ENCODE measurements at regions not wholly inside any gene's neighbourhood (a gene's known extent, or its start where the extent isn't known, plus 50 kb on each side); places are given as distances from the start of the nearest gene placed in this dataset.

GRCh38 chr2:128573116-128573515 lies 254.4 kb upstream of the HS6ST1 start:
- no peaks in the 10 kb centered on the region for H3K79me2 ChIP-seq (ENCODE audit: insufficient read depth, low read length)
- peaks cover 2 to 17% of the 10 kb centered on the region in 2 experiments; a peak in 3 of 5 replicates for H3K27me3 ChIP-seq (ENCODE audit: control insufficient read depth in 1 of 2, insufficient read depth in 2 of 2, low read length in 2 of 2)
- H3K4me2 ChIP-seq (ENCODE audit: low read depth, low read length) = no peak overlapping the region
- CTCF ChIA-PET (ENCODE audit: low intra/inter-chr PET ratio, low total read pairs) = no interaction called here
- H2AFZ ChIP-seq (ENCODE audit: low read length) = no peak overlapping the region
- H3K4me3 ChIP-seq (replicated peaks in 1 of 3; ENCODE audit: insufficient read depth in 1 of 3, low read depth in 2 of 3, low read length in 3 of 3) = no peak overlapping the region
- ATAC-seq = no peak
- BruUV-seq (replicated peaks) = no TSS peak
- 41% methylated on average over 7 of the region's 7 CpGs for WGBS (ENCODE audit: low lambda C conversion rate)
- no peak overlapping the region for H3K9ac ChIP-seq (ENCODE audit: insufficient read depth, low read depth, low read length)
- in situ Hi-C loops (cut with HindIII; ENCODE audit: extremely low pct_ligation_motif_present, low pct_unique_long_range_greater_than_20kb) = no loop called here
- TF ChIP-seq PLRG1 (conservative IDR thresholded peaks at IDR 0.05) (no peak), ZNF124 (CRISPR knock-in tag; IDR thresholded peaks at IDR 0.05) (no peak), ZNF543 (CRISPR knock-in tag; IDR thresholded peaks at IDR 0.05) (no peak), GABPA (IDR thresholded peaks at IDR 0.05; ENCODE audit: low read depth, low read length) (no peak), GABPA (CRISPR knock-in tag; IDR thresholded peaks at IDR 0.05; ENCODE audit: low read depth) (no peak), RARG (CRISPR knock-in tag; IDR thresholded peaks at IDR 0.05; ENCODE audit: low read depth) (no peak), FIP1L1 (IDR thresholded peaks at IDR 0.05; ENCODE audit: borderline replicate concordance, insufficient read depth, low read depth, low read length) (no peak)
- no peaks in the 10 kb centered on the region for H4K20me1 ChIP-seq (ENCODE audit: insufficient read depth, low read length)
- POLR2A ChIA-PET = no interaction called here
- H3K27ac ChIP-seq (ENCODE audit: extremely low read length, insufficient read depth, low read length) = no peak overlapping the region
- no peak for DNase-seq (ENCODE audit: low spot score)
- intact Hi-C loops (cut with micrococcal nuclease; ENCODE audit: unreplicated experiment) = no loop called here
- no peak for FAIRE-seq
- no peaks in the 10 kb centered on the region for H3K4me1 ChIP-seq (ENCODE audit: insufficient read depth, low read length)
- H3K36me3 ChIP-seq (replicated peaks in 1 of 2; ENCODE audit: control insufficient read depth in 1 of 2, insufficient read depth in 2 of 2, low read length in 2 of 2) = no peaks in the 10 kb centered on the region
- H3K9me3 ChIP-seq (ENCODE audit: low read length) = no peaks in the 10 kb centered on the region

- H3K4me2 ChIP-seq (ENCODE audit: low read depth, low read length) = no peak overlapping the region
- H3K9ac ChIP-seq (ENCODE audit: insufficient read depth, low read depth, low read length) = no peak overlapping the region
- H3K27me3 ChIP-seq (ENCODE audit: control insufficient read depth in 1 of 2, insufficient read depth in 2 of 2, low read length in 2 of 2) = peaks cover 2 to 16% of the 10 kb centered on the region in 2 experiments; a peak in 3 of 5 replicates
- ATAC-seq (no peak), DNase-seq (ENCODE audit: low spot score) (no peak), FAIRE-seq (no peak)
- 18% methylated on average over 4 of the region's 4 CpGs for WGBS (ENCODE audit: low lambda C conversion rate)
- no peak overlapping the region for H2AFZ ChIP-seq (ENCODE audit: low read length)
- intact Hi-C loops (cut with micrococcal nuclease; ENCODE audit: unreplicated experiment) = no loop called here
- H3K9me3 ChIP-seq (ENCODE audit: low read length) = no peaks in the 10 kb centered on the region
- ChIA-PET CTCF (ENCODE audit: low intra/inter-chr PET ratio, low total read pairs) (no interaction called here), POLR2A (no interaction called here)
- peaks cover 4% of the 10 kb centered on the region; the same call in 1 of the 2 replicates for H3K4me1 ChIP-seq (ENCODE audit: insufficient read depth, low read length)
- no peak overlapping the region for H3K27ac ChIP-seq (ENCODE audit: extremely low read length, insufficient read depth, low read length)
- no TSS peak for BruUV-seq (replicated peaks)
- H3K79me2 ChIP-seq (ENCODE audit: insufficient read depth, low read length) = no peaks in the 10 kb centered on the region
- no peaks in the 10 kb centered on the region for H4K20me1 ChIP-seq (ENCODE audit: insufficient read depth, low read length)
- in situ Hi-C loops (cut with HindIII; ENCODE audit: extremely low pct_ligation_motif_present, low pct_unique_long_range_greater_than_20kb) = no loop called here
- no peak overlapping the region for H3K4me3 ChIP-seq (replicated peaks in 1 of 3; ENCODE audit: insufficient read depth in 1 of 3, low read depth in 2 of 3, low read length in 3 of 3)
- H3K36me3 ChIP-seq (replicated peaks in 1 of 2; ENCODE audit: control insufficient read depth in 1 of 2, insufficient read depth in 2 of 2, low read length in 2 of 2) = no peaks in the 10 kb centered on the region
- TF ChIP-seq ARNT (IDR thresholded peaks at IDR 0.05) (no peak), WIZ (CRISPR knock-in tag; IDR thresholded peaks at IDR 0.05) (no peak), NR2F1 (CRISPR knock-in tag; IDR thresholded peaks at IDR 0.05) (no peak), GATAD1 (CRISPR knock-in tag; IDR thresholded peaks at IDR 0.05) (no peak), PHF8 (CRISPR knock-in tag; IDR thresholded peaks at IDR 0.05) (no peak), ZBTB20 (CRISPR knock-in tag; IDR thresholded peaks at IDR 0.05; ENCODE audit: borderline replicate concordance, low read depth) (no peak)
Observed at GRCh38 chr2:128573531-128573930, 254.9 kb upstream of the HS6ST1 start.
